SIG-M5 treated with dmso at 0.1 percent for 504 hours (cell line): ENCODE measurements at regions not wholly inside any gene's neighbourhood (a gene's known extent, or its start where the extent isn't known, plus 50 kb on each side); places are given as distances from the start of the nearest gene placed in this dataset.
A peak's percentile ranks its signal among the peaks of the same experiment; 100 is the strongest.

ENCODE experiments used
- DNase-seq: peaks from one replicate; lab custom pipeline; 2025; ENCODE audit not compliant: unreplicated experiment; lab: John Stamatoyannopoulos, UW

- DNase-seq, result no peak
Observed at GRCh38 chr13:105135852-105136615, 1399.4 kb downstream of the EFNB2 start.

- DNase-seq, result no peak
Observed at GRCh38 chr13:105127732-105128131, 1407.7 kb downstream of the EFNB2 start.

DNA sequence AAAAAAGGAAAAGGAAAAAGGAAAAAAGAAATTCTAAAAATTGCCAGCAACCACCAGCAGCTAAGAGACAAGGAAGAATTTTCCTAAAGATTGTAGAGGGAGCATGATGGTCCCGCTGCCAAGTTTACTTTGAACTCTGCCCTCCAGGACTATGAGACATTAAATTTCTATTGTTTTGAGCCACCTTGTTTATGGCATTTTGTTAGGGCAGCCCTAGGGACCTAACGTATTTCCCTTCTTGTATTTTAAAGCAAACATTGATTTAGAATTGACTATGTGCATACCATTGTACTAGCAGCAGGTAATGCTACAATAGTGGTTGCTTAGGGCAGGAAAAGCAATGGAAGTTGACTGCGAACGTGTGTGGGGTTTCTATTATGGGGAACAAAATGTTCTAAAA is 1414.2 kb downstream of the EFNB2 start:
- DNase-seq, result no peak

DNA sequence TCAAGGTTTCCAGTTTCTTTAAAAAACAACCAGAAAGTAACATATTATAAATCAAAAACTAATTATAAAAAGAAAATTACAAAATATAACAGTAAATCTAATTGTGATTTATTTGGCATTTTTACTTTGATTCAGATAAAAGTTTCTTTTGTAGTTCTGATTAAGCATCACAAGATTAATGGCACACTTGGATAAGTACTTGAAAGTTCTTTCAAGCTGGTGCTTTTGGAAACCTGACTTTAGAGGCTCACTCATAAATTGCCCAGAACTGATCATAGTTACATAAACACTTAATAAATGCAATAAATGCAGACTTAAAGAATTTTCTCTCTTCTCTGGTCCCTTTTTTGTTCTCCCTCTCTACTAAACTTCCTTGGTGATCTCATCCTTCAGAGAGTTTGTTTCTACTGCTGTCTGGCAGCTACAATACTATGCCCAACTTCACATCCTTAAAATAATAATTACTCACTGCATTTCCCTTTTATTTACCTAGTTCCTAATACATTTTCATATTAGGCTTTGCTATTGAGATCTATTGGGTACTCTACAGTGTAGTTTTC is 1417.0 kb downstream of the EFNB2 start:
- no peak for DNase-seq

GRCh38 chr13:105116966-105117365 is 1418.5 kb downstream of the EFNB2 start:
- DNase-seq, result no peak

- DNase-seq, result no peak
Observed at GRCh38 chr13:105112561-105112960, 1422.9 kb downstream of the EFNB2 start.

GRCh38 chr13:105107781-105108180 is 1427.7 kb downstream of the EFNB2 start:
- no peak for DNase-seq

DNA sequence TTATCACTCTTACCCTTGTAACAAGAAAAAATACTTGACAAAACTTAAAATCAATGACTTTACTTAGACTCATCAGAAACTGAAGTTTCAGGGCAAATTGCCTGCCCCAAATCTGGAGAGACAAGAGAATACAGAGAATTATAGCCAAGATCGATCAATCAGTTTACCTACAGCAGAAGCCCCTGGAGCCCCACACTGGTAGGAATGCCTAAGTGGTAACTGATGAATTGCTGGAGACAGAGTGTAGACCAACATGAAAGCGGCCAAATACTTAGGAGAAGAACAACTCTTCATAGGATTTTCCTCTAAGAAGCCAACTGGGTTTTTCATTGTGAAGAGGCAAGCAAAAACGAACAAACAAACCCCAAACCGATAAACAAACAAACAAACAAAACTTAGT is 1430.0 kb downstream of the EFNB2 start:
- DNase-seq, result no peak

- DNase-seq, result peak; percentile 29
Observed at GRCh38 chr13:105097521-105097920, 1437.9 kb downstream of the EFNB2 start.

GRCh38 chr13:105089858-105090643 is 1445.4 kb downstream of the EFNB2 start:
- no peak for DNase-seq

DNA sequence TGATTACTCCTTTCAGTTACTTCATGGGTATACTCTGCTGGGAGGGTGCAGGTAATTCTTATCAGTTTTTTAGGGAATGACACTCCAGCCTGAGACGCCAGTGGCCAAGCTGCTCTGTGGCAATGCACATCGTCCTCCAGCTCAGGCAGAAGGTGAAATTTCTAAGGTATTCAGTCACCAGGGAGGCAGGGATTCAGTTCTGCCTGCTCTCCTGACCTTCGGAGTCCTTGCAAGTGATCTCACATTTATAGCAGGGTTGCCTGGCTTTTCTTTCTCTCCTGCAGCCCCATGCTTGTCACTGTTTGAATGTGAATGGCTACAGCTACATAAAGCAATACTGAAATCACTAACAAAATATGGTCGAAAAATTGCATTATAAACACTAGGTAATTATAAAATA is 1447.5 kb downstream of the EFNB2 start:
- no peak for DNase-seq

DNA sequence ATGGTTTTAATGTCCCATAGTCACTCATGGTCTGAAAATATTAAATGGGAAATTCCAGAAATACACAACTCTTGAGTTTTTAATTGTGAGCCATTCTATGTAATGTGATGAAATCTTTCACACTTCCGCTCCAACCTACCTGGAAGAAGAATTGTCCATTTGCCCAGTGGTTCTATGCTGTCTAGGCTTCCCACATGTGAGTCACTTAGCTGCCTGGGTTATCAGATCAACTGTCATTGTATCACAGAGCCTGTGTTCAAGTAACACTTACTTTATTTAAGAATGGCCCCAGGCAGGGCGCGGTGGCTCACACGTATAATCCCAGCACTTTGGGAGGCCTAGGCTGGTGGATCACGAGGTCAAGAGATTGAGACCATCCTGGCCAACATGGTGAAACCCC is 1450.5 kb downstream of the EFNB2 start:
- DNase-seq, result no peak

- no peak for DNase-seq
Observed at GRCh38 chr13:105083992-105084391, 1451.5 kb downstream of the EFNB2 start.

DNA sequence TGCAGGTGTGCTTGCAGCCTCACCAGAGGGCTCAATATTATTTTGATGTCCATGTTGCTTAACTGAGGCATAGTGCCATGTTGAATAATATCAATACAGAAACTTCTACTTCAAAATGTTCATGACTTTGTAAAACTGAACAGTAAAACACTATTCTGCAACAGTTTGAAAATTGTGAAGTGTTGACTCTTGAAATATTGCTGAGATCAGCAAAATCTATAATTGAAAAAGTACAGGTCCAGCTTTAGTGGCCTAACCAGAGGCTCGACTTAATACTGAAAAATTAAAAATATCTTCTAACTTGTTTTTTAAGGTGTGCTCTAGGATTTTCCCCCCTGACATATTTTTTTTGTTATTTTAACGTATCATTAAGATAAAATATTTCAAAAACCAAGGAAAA is 1460.7 kb downstream of the EFNB2 start:
- DNase-seq, result no peak

DNA sequence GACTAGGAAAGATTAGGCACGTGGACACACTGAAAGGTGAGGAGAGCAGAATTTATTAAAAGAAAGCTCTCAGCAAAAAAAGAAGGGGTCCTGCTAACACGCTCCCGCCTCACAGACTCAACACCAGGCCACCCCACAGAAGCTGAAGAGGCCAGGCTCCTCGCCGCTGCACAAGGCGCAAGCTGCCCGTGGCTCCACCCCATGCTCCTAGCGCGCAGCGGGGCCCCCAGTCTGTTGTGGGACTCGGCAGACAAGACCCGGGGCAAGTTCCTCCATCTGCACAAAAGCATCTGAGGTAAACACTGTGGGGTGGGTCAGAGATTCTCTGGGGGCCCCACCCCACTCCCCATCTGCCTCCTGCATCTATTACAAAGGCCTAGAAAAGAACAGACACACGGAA is 1462.4 kb downstream of the EFNB2 start:
- DNase-seq, result no peak

GRCh38 chr13:105070452-105070851 is 1465.0 kb downstream of the EFNB2 start:
- no peak for DNase-seq

DNA sequence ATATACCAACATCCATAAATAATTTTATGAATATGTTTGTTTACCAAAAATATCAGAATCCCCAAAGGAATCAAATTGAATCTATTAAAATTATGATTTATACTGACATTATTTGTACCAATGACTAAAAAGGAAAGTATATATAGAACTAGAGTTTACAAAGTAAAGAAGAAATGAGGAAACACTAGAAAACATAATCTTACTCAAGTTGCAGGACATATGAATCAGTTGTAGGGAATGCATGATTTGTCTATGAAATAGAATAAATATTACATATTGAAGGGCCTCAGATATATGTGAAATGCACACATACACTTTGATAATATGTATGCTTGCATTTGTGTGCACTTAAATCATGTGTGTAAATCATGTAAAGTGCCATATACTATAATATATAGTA is 1466.4 kb downstream of the EFNB2 start:
- DNase-seq, result no peak

DNA sequence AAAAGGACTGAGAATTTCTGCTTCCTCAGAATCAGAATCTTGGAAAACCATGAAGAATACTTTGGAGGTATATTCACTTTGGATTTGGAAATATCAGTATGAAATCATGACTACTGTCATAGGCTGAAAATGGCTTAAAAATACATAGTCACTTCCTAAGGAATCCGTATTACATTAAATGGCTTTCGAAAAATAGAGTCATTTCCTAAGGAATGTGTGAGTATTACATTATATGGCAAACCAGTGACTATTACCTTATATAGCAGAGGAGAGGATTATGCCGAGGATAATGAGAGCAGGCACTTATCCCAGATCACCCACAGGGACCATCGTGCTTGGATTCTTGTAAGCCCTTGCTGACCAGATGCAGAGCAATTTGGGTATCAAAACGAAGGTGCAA is 1471.8 kb downstream of the EFNB2 start:
- DNase-seq, result no peak

DNA sequence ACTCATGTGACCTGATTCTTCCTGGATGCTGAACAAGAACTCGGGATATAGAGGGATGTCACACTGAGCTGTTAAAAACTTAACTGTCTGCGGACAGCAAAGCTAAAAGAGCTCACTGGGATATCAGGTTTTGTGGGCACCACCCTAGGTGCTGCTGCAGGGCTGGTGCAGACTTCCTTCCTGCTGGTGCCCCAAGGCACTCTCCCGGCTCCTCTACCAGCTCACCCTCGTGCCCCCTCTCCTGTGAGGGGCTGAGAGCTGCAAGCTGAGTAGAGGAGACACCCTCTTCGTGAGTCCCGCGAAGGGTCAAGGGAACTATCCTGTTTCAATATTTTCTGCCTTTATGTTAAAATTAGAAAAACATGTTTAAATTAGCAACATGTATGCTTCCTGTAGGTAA is 1475.7 kb downstream of the EFNB2 start:
- no peak for DNase-seq

DNA sequence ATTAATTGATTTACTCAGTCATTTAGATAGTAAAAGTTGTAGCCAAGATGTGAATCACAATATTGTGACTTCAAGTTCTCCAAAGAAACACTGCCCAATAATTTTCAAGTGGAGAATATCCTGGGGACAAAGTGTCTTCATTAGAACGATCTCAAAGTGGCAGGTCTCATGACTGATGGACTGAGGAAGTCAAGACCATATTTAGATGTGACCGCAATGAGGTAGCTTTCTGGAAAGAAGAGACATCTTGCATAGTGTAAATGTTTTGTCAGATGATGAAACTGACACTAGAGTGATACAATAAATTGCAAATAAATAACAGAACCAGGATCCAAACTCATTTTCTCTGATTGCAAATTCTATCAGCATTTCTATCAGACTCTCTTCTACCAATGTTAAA is 1476.9 kb downstream of the EFNB2 start:
- DNase-seq, result no peak

GRCh38 chr13:105052711-105053110 is 1482.8 kb downstream of the EFNB2 start:
- DNase-seq, result no peak

DNA sequence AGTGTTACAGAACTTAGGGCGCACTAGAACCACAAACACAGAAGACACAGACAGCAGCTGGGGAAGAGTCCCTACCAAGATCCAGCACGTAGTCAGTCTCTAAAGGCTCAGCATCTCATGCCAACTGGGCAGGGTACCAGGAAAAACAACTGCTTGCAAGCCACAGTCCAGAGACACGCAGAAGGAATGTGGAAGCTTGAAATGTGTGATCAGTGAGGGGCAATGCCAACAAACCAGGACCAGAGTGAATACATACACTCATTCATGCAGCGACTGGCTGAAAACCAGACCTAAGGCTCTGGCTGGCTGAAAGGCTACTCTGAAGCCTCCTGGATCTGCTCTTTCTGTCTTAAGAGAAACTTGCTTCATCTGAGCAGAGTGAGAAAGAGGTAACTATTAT is 1484.8 kb downstream of the EFNB2 start:
- no peak for DNase-seq
